ENCODE measurements at regions not wholly inside any gene's neighbourhood (a gene's known extent, or its start where the extent isn't known, plus 50 kb on each side); places are given as distances from the start of the nearest gene placed in this dataset.

DNA sequence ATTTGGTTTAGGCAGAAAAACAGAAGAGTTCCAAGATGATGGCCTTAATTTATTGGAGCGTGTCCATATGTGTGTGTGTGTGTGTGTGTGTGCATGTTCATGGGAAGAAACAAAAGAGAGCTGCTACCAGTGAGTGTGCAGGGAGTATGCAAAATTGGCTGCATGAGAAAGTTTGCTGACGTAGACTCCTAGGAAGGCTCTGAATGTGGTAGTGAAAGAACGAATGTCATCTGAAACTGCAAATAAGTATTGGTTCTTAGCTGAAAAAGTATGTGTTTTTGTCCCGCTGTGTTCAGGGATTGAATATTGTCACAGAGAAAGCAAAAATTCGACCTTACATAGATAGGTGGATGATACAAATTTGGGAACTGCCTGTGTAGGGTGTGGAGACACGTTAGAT is 542.6 kb upstream of the COX7C start:
- DNase-seq: no peak
- Histone ChIP-seq H3K27me3 (no peaks in the 10 kb centered on the region), H3K4me3 (no peak overlapping the region), H3K27ac (no peak overlapping the region), H3K36me3 (no peaks in the 10 kb centered on the region), H3K9me3 (no peaks in the 10 kb centered on the region), H3K4me1 (no peaks in the 10 kb centered on the region)
- TF ChIP-seq POLR2A (IDR thresholded peaks at IDR 0.05) (no peak), EP300 (IDR thresholded peaks at IDR 0.05) (no peak), POLR2AphosphoS5 (IDR thresholded peaks at IDR 0.05) (no peak)
- TF ChIP-seq, protein P1, sequence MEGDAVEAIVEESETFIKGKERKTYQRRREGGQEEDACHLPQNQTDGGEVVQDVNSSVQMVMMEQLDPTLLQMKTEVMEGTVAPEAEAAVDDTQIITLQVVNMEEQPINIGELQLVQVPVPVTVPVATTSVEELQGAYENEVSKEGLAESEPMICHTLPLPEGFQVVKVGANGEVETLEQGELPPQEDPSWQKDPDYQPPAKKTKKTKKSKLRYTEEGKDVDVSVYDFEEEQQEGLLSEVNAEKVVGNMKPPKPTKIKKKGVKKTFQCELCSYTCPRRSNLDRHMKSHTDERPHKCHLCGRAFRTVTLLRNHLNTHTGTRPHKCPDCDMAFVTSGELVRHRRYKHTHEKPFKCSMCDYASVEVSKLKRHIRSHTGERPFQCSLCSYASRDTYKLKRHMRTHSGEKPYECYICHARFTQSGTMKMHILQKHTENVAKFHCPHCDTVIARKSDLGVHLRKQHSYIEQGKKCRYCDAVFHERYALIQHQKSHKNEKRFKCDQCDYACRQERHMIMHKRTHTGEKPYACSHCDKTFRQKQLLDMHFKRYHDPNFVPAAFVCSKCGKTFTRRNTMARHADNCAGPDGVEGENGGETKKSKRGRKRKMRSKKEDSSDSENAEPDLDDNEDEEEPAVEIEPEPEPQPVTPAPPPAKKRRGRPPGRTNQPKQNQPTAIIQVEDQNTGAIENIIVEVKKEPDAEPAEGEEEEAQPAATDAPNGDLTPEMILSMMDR (IDR thresholded peaks at IDR 0.05): no peak
- 71 to 74% (median 72%) methylated on average over 6 of the region's 6 CpGs for WGBS, 5 donors
- intact Hi-C loops (cut with DNase I; ENCODE audit: low total_unique reads): no loop called here

DNA sequence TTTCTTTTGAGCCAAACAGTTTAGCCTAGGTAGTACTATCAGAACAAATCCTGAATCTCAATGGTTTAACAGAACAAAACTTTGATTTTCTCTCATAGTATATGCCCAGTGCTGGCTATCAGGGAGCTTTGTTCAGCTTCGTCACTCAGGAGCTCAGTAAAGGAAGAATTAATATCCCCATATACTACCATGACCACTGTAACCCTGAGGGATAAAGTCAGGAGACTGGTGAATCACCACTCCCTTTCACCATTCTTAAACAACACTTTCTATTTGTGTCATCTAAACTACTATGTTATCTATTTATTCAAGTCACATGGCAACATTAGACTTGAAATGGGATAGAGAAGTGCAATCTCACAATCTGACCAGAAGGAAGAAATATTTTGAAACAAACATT is 522.6 kb upstream of the COX7C start:
- Histone ChIP-seq H3K27me3 (no peaks in the 10 kb centered on the region), H3K4me3 (no peak overlapping the region), H3K4me1 (no peaks in the 10 kb centered on the region), H3K9me3 (no peaks in the 10 kb centered on the region), H3K27ac (no peak overlapping the region), H3K36me3 (no peaks in the 10 kb centered on the region)
- TF ChIP-seq EP300 (IDR thresholded peaks at IDR 0.05): no peak
- TF ChIP-seq POLR2AphosphoS5 (IDR thresholded peaks at IDR 0.05): no peak
- no peak for TF ChIP-seq POLR2A (IDR thresholded peaks at IDR 0.05)
- TF ChIP-seq, protein P1 (IDR thresholded peaks at IDR 0.05): no peak
- intact Hi-C loops (cut with DNase I; ENCODE audit: low total_unique reads): no loop called here
- WGBS, 5 donors: 68 to 90% (median 77%) methylated on average over 1 of the region's 1 CpG
- DNase-seq: no peak

DNA sequence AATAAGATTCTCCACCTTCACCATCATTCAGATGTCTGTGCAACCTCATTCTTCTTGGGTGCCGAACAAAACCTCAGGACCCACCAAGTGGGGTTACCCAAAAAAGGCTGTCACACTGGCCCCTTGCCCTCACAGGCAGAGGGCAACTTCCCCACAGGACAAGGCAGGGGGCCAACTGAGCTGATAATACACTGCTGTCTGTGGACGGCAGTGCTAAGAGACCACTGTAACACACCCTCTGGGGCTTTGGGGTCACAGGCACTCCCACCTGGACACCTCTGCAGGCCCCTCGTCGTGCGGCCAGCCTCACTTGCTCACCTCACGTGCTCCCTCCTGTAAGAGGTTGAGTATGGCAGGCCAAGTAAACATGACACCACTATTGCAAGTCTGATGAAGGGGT is 515.8 kb upstream of the COX7C start:
- H3K27ac ChIP-seq: no peak overlapping the region
- no peaks in the 10 kb centered on the region for H3K9me3 ChIP-seq
- no peak for DNase-seq
- no peak overlapping the region for H3K4me3 ChIP-seq
- H3K27me3 ChIP-seq: no peaks in the 10 kb centered on the region
- TF ChIP-seq EP300 (IDR thresholded peaks at IDR 0.05): no peak
- no peak for TF ChIP-seq POLR2A (IDR thresholded peaks at IDR 0.05)
- TF ChIP-seq, protein P1 (IDR thresholded peaks at IDR 0.05): no peak
- TF ChIP-seq POLR2AphosphoS5 (IDR thresholded peaks at IDR 0.05): no peak
- WGBS, 5 donors: 75 to 80% (median 78%) methylated on average over 6 of the region's 6 CpGs
- no peaks in the 10 kb centered on the region for H3K4me1 ChIP-seq
- intact Hi-C loops (cut with DNase I; ENCODE audit: low total_unique reads): no loop called here
- no peaks in the 10 kb centered on the region for H3K36me3 ChIP-seq

DNA sequence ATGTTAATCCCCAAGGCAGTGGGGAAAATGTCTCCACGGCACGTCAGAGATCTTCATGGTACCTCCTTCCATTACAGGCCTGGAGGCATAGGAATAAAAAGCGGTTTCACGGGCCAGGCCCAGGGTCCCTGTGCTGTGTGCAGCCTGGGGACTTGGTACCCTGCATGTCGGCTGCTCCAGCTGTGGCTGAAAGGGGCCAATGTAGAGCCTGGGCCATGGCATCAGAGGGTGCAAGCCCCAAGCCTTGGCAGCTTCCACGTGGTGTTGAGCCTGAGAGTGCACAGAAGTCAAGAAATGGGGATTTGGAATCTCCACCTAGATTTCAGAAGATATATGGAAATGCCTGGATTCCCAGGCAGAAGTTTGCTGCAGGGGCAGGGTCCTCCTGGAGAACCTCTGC is 508.9 kb upstream of the COX7C start:
- intact Hi-C loops (cut with DNase I; ENCODE audit: low total_unique reads): no loop called here
- DNase-seq: no peak
- no peaks in the 10 kb centered on the region for H3K4me1 ChIP-seq
- no peak overlapping the region for H3K27ac ChIP-seq
- no peaks in the 10 kb centered on the region for H3K27me3 ChIP-seq
- no peaks in the 10 kb centered on the region for H3K36me3 ChIP-seq
- peaks cover 0 to 7% (median 2%) of the 10 kb centered on the region in 4 donors for H3K9me3 ChIP-seq
- WGBS, 5 donors: 80 to 84% (median 82%) methylated on average over 6 of the region's 6 CpGs
- H3K4me3 ChIP-seq: no peak overlapping the region
- TF ChIP-seq POLR2AphosphoS5 (IDR thresholded peaks at IDR 0.05): no peak
- TF ChIP-seq POLR2A (IDR thresholded peaks at IDR 0.05): no peak
- TF ChIP-seq EP300 (IDR thresholded peaks at IDR 0.05): no peak
- TF ChIP-seq, protein P1 (IDR thresholded peaks at IDR 0.05): no peak

Measured in stomach (tissue), 8 donors.